SK-N-SH treated with all-trans-retinoic acid at 6 μM for 48 hours (cell line): ENCODE measurements at regions not wholly inside any gene's neighbourhood (a gene's known extent, or its start where the extent isn't known, plus 50 kb on each side); places are given as distances from the start of the nearest gene placed in this dataset.
"Not testable (repeated sequence)": the region's sequence is repeated elsewhere in the genome, so short reads cannot be mapped to it uniquely, and the experiment has no call there.

ENCODE experiments used
- ATAC-seq: fragments of 200-7000 bp; cut with Tn5 transposase; 3 replicates; pipeline ENCODE4 v1.9.1; 2020; ENCODE audit warnings: mild to moderate bottlenecking, moderate library complexity
- ARNTL ChIP-seq: fragments of 450-650 bp; formaldehyde crosslinking; IDR thresholded peaks from 2 replicates; pipeline ENCODE4 v1.5.0; 2020; ENCODE audit warnings: low read depth, mild to moderate bottlenecking, moderate library complexity, borderline replicate concordance
- BACH2 ChIP-seq: fragments of 250-450 bp; sonication (Bioruptor Pico); IDR thresholded peaks from 2 replicates; pipeline ENCODE4 v1.9.0; 2021; ENCODE audit warnings: mild to moderate bottlenecking, borderline replicate concordance
- CSDC2 ChIP-seq: fragments of 250-450 bp; sonication (Bioruptor Pico); IDR thresholded peaks from 2 replicates; pipeline ENCODE4 v1.5.0; 2020; ENCODE audit warnings: mild to moderate bottlenecking, moderate library complexity
- ESRRG ChIP-seq: fragments of 250-450 bp; sonication (Bioruptor Pico); IDR thresholded peaks from 2 replicates; pipeline ENCODE4 v1.6.1; 2021; ENCODE audit warnings: mild to moderate bottlenecking
- GLIS3 ChIP-seq: fragments of 250-450 bp; sonication (Bioruptor Pico); IDR thresholded peaks from 2 replicates; pipeline ENCODE4 v1.5.0; 2020; ENCODE audit warnings: mild to moderate bottlenecking, moderate library complexity
- ISL1 ChIP-seq: fragments of 250-450 bp; sonication (Bioruptor Pico); IDR thresholded peaks from 2 replicates; pipeline ENCODE4 v2.1.2; 2022; ENCODE audit warnings: mild to moderate bottlenecking, moderate library complexity
- OSR1 ChIP-seq: fragments of 250-450 bp; sonication (Bioruptor Pico); IDR thresholded peaks from 2 replicates; pipeline ENCODE4 v1.8.0; 2022; ENCODE audit warnings: moderate library complexity, mild to moderate bottlenecking, inconsistent platforms
- POU6F1 ChIP-seq: fragments of 250-450 bp; sonication (Bioruptor Pico); IDR thresholded peaks from 2 replicates; pipeline ENCODE4 v1.8.0; 2021; ENCODE audit warnings: low read depth, mild to moderate bottlenecking, moderate library complexity, borderline replicate concordance
- PPARA ChIP-seq: fragments of 250-450 bp; sonication (Bioruptor Pico); IDR thresholded peaks from 2 replicates; pipeline ENCODE4 v1.5.0; 2020; ENCODE audit warnings: mild to moderate bottlenecking, borderline replicate concordance
- RARB ChIP-seq: fragments of 250-450 bp; sonication (Bioruptor Pico); IDR thresholded peaks from 2 replicates; pipeline ENCODE4 v1.8.0; 2021; ENCODE audit warnings: mild to moderate bottlenecking, moderate library complexity
- SNAI2 ChIP-seq: fragments of 250-450 bp; sonication (Bioruptor Pico); IDR thresholded peaks from 2 replicates; pipeline ENCODE4 v1.5.0; 2020; ENCODE audit warnings: mild to moderate bottlenecking, moderate library complexity
- TOX ChIP-seq: fragments of 250-450 bp; sonication (Bioruptor Pico); IDR thresholded peaks from 2 replicates; pipeline ENCODE4 v1.8.0; 2021; ENCODE audit warnings: mild to moderate bottlenecking, moderate library complexity, borderline replicate concordance
- TSHZ2 ChIP-seq: fragments of 250-450 bp; sonication (Bioruptor Pico); IDR thresholded peaks from 2 replicates; pipeline ENCODE4 v1.5.0; 2020; ENCODE audit warnings: mild to moderate bottlenecking, moderate library complexity
- ZC3H10 ChIP-seq: fragments of 250-450 bp; sonication (Bioruptor Pico); IDR thresholded peaks from 2 replicates; pipeline ENCODE4 v1.5.1; 2021; ENCODE audit warnings: mild to moderate bottlenecking, moderate library complexity
- ZFP3 ChIP-seq: fragments of 250-450 bp; sonication (Bioruptor Pico); IDR thresholded peaks from 2 replicates; pipeline ENCODE4 v1.5.0; 2020; ENCODE audit warnings: mild to moderate bottlenecking, moderate library complexity
- ZFP30 ChIP-seq: fragments of 450-650 bp; formaldehyde crosslinking; IDR thresholded peaks from 2 replicates; pipeline ENCODE4 v1.5.0; 2022; ENCODE audit warnings: mild to moderate bottlenecking, moderate library complexity
- ZNF565 ChIP-seq: fragments of 450-650 bp; formaldehyde crosslinking; conservative IDR thresholded peaks from 2 replicates; pipeline ENCODE4 v1.5.0; 2020; ENCODE audit warnings: low read depth, mild to moderate bottlenecking, moderate library complexity
- ZNF70 ChIP-seq: fragments of 450-650 bp; formaldehyde crosslinking; IDR thresholded peaks from 2 replicates; pipeline ENCODE4 v1.5.0; 2020; ENCODE audit warnings: mild to moderate bottlenecking, moderate library complexity
- ZNF8 ChIP-seq: fragments of 450-650 bp; formaldehyde crosslinking; IDR thresholded peaks from 2 replicates; pipeline ENCODE4 v1.5.0; 2020; ENCODE audit warnings: mild to moderate bottlenecking, moderate library complexity
- TF ChIP-seq, protein P1 (sequence below): fragments of 250-450 bp; sonication (Bioruptor Pico); IDR thresholded peaks from 2 replicates; pipeline ENCODE4 v1.5.1; 2021; ENCODE audit warnings: mild to moderate bottlenecking, moderate library complexity
- TF ChIP-seq, protein P2 (sequence below): fragments of 250-450 bp; sonication (Bioruptor Pico); IDR thresholded peaks from 2 replicates; pipeline ENCODE4 v1.8.0; 2020; ENCODE audit warnings: mild to moderate bottlenecking, moderate library complexity, borderline replicate concordance
- TF ChIP-seq, protein P3 (sequence below): fragments of 250-450 bp; sonication (Bioruptor Pico); IDR thresholded peaks from 2 replicates; pipeline ENCODE4 v1.5.1; 2020; ENCODE audit warnings: low read depth, mild to moderate bottlenecking, moderate library complexity

DNA sequence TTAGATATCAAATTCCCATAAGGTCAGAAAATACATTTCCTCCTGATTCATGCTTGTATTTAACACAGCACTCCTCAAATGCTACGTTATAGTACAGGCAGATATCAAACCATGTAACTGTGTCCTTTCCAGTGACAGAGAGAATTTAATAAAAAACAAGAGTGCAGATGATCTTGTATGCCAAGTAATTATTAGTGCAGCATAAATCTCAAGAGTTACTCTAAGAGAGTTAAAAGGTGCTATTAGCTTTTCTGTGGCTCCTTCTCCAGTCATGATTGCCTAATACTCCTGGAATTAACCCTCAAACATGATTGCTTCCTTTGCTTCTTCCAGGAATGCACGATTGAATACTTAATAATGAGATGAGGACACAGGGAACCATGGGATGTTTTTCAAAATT is 413.0 kb upstream of the DPH6 start:
- TF ChIP-seq, protein P1, sequence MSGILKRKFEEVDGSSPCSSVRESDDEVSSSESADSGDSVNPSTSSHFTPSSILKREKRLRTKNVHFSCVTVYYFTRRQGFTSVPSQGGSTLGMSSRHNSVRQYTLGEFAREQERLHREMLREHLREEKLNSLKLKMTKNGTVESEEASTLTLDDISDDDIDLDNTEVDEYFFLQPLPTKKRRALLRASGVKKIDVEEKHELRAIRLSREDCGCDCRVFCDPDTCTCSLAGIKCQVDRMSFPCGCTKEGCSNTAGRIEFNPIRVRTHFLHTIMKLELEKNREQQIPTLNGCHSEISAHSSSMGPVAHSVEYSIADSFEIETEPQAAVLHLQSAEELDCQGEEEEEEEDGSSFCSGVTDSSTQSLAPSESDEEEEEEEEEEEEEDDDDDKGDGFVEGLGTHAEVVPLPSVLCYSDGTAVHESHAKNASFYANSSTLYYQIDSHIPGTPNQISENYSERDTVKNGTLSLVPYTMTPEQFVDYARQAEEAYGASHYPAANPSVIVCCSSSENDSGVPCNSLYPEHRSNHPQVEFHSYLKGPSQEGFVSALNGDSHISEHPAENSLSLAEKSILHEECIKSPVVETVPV, result no peak
- peak; percentile 45; the same call in 1 of the 2 replicates for TF ChIP-seq ZC3H10 (CRISPR knock-in tag)
- peak; percentile 92 for TF ChIP-seq TOX
- no peak for TF ChIP-seq SNAI2 (CRISPR knock-in tag)
- no peak for TF ChIP-seq ZNF70 (CRISPR knock-in tag)
- TF ChIP-seq OSR1 (CRISPR knock-in tag), result no peak
- TF ChIP-seq, protein P2, sequence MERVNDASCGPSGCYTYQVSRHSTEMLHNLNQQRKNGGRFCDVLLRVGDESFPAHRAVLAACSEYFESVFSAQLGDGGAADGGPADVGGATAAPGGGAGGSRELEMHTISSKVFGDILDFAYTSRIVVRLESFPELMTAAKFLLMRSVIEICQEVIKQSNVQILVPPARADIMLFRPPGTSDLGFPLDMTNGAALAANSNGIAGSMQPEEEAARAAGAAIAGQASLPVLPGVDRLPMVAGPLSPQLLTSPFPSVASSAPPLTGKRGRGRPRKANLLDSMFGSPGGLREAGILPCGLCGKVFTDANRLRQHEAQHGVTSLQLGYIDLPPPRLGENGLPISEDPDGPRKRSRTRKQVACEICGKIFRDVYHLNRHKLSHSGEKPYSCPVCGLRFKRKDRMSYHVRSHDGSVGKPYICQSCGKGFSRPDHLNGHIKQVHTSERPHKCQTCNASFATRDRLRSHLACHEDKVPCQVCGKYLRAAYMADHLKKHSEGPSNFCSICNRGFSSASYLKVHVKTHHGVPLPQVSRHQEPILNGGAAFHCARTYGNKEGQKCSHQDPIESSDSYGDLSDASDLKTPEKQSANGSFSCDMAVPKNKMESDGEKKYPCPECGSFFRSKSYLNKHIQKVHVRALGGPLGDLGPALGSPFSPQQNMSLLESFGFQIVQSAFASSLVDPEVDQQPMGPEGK, result peak; percentile 61; the same call in 1 of the 2 replicates
- peak; percentile 94 for TF ChIP-seq ISL1 (CRISPR knock-in tag)

DNA sequence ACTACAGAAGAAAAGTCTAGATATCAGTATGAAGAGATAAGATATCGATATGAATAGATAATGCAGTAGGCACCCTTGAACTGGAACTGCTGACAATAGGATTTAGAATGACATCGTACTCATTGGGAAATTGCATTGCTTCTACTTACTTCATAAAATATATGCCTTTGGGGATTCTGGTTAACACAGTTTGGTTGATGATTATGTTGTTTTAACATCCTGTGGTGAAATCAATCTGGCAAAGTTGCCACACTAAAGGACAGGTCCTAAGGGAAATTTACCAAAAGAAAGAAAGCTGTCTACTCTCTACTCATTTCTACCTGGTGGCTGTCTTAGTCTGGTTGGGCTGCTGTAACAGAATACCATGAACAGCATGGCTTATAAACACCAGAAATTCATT is 417.4 kb upstream of the DPH6 start:
- no peak for TF ChIP-seq TSHZ2
- TF ChIP-seq, all 23 proteins: peak for 0
- ATAC-seq, result no peak

More for the DNA sequence above, 413.0 kb upstream of the DPH6 start:
- ATAC-seq, result peak; percentile 70

DNA sequence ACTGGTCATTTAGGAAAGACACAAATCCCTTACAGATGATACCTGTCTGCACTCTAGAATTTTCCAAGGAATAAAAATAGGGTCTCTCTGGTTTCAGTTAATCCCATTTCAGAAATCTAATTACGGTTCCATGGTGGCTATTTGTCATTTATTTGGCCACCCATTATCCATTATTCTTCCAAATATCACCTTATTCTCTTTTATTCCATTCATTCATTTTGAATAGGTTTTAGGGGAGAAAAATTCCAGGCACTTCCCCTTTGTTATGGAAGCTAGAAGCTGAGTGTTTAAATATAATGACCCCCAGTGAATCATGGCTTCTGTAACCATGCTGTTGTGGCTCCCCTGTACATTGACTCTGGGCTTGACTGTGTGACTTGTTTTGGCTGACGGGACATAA is 420.8 kb upstream of the DPH6 start:
- TF ChIP-seq ZNF8 (CRISPR knock-in tag) (no peak), PPARA (CRISPR knock-in tag) (no peak), ARNTL (CRISPR knock-in tag) (no peak), RARB (no peak), GLIS3 (no peak), ZNF70 (CRISPR knock-in tag) (no peak), ESRRG (CRISPR knock-in tag) (no peak), ISL1 (CRISPR knock-in tag) (no peak), SNAI2 (CRISPR knock-in tag) (no peak), ZNF565 (no peak), BACH2 (CRISPR knock-in tag) (no peak)
- TF ChIP-seq, protein P3, sequence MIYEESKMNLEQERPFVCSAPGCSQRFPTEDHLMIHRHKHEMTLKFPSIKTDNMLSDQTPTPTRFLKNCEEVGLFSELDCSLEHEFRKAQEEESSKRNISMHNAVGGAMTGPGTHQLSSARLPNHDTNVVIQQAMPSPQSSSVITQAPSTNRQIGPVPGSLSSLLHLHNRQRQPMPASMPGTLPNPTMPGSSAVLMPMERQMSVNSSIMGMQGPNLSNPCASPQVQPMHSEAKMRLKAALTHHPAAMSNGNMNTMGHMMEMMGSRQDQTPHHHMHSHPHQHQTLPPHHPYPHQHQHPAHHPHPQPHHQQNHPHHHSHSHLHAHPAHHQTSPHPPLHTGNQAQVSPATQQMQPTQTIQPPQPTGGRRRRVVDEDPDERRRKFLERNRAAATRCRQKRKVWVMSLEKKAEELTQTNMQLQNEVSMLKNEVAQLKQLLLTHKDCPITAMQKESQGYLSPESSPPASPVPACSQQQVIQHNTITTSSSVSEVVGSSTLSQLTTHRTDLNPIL (CRISPR knock-in tag), result no peak
- TF ChIP-seq, protein P1, result no peak
- ATAC-seq, result no peak

DNA sequence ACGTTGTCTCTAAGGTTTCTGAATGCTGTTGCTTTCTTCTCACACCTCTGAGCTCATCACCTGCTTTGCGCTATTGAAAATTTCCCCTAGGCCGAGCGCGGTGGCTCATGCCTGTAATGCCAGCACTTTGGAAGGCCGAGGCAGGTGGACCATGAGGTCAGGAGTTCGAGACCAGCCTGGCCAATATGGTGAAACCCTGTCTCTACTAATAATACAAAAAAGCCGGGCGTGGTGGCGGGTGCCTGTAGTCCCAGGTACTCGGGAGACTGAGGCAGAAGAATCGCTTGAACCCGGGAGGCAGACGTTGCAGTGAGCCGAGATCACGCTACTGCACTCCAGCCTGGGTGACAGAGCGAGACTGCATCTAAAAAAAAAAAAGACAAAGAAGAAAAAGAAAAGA is 422.0 kb upstream of the DPH6 start:
- ATAC-seq, result not testable (repeated sequence)

GRCh38 chr15:35973029-35973428 is 427.1 kb upstream of the DPH6 start:
- no peak for ATAC-seq
- TF ChIP-seq, protein P3 (CRISPR knock-in tag), result no peak
- no peak for TF ChIP-seq PPARA (CRISPR knock-in tag)
- TF ChIP-seq ZFP3 (CRISPR knock-in tag), result no peak
- no peak for TF ChIP-seq CSDC2 (CRISPR knock-in tag)
- TF ChIP-seq ZFP30 (CRISPR knock-in tag), result no peak
- TF ChIP-seq ARNTL (CRISPR knock-in tag), result no peak
- no peak for TF ChIP-seq TOX
- no peak for TF ChIP-seq POU6F1
- TF ChIP-seq, protein P1, result no peak
- TF ChIP-seq BACH2 (CRISPR knock-in tag), result no peak
- no peak for TF ChIP-seq ZC3H10 (CRISPR knock-in tag)
- no peak for TF ChIP-seq GLIS3
